Endometrial microvascular endothelial cells (primary cell): ENCODE measurements at regions not wholly inside any gene's neighbourhood (a gene's known extent, or its start where the extent isn't known, plus 50 kb on each side); places are given as distances from the start of the nearest gene placed in this dataset.

Experiments used
- in situ Hi-C: cut with HindIII; loops from 2 replicates; pipeline ENCODE4 v1.10.0; 2017; ENCODE audit warnings: low sequenced_read_pairs, low pct_unique_long_range_greater_than_20kb; ENCODE audit errors: inconsistent ontology term

DNA sequence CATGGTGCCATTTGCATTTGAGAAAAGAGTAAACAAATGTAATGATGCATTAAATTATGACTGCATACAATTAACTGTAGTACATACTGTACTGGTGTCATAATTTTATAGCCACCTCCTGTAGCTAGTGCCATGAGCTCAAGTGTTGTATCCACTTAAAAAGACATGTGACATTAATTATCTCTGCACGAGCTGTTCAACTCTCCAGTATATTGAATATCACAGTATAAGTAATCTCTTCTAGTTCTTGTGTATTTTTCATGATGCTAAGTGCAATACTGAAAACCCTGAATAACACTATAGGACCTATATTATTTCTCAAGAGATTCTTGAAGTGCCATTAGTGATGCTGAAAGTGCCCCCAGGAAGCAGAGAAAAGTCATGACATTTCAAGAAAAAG lies 387.3 kb downstream of the PCDH17 start:
- in situ Hi-C loops = no loop called here

DNA sequence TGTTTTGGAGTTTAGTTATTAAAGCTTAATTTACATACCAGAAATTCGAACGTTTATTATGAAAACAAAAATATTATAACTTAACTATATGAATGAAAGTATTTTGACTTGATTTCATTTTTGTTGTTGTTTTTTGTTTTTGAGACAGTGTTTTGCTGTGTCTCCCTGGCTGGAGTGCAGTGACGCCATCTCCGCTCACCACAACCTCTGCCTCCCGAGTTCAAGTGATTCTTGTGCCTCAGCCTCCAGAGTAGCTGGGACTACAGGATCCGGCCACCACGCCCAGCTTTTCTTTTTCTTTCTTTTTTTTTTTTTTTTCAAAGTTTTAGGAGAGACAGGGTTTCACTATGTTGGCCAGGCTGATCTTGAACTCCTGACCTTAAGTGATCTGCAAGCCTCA lies 392.6 kb downstream of the PCDH17 start:
- in situ Hi-C loops = no loop called here

DNA sequence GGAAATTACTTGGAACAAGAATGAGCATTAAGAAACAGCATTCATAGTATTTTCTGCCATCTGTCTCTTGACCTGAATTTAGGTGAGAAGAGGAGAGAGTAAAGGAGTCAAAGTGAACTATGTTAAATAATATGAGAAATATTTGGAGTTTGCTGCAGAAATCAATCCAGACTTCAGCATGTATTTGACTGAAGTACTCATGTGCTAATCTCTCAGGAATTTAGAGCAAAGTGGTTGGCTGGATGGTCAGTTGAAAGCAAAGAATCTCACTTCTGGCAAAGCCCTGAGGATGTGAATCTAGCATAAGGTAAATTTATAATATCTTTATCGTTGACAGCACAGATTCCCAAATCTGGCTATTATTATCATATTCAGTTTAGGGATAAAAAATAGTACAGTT lies 394.3 kb downstream of the PCDH17 start:
- in situ Hi-C loops = no loop called here

DNA sequence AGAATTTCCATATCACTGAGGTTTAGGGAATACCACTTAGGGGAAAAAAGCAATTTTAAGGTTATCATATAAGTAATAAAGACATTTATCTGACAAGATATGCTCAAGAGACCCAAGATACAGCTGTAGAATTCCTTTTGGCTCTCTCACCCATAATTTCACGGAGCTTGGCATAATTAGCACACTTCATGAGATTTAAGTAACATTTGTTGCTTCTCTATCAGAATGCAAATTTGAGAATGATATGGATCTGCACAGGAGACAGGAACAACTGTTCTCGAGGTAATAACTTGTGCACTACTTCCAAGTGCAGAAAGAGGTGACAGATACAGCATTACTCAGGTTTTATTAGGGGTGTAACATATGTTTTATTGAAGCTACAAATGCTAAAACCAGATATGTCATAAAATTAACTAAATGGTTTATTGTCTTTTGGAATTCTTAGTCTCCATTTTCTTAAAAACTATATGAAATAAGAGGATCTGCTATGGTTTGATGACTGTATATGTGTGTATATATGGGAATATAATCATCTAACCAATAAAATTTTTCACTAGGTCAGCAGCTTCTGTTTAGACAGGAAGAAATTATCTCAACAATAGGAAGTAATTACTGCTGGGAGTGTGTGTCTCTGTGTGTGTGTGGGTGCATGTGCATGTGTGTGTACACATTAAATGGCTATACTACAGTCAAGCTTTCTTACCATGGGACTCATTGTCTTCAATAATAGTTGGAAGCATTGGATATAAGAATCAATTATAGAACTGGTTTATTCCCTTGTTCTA lies 401.3 kb downstream of the PCDH17 start:
- in situ Hi-C loops = no loop called here

DNA sequence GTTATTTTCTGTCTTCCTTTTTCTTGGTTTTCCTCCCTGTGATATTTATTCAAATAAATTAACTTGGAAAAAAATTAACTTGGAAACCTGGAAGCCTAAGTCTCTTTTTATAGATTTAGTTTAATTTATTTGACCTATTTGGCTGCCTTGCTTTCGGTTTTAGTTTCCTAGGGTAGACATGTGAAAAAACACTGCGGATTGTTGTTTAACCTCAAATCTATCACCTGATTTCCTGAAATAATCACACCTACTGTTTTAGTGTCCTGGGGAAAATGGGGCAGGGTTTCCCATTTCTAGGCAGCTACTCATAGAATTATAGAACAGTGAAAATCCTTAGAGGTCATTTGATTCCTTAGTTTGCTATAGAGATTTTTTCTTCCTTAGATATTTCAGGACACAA lies 412.4 kb downstream of the PCDH17 start:
- in situ Hi-C loops = no loop called here

DNA sequence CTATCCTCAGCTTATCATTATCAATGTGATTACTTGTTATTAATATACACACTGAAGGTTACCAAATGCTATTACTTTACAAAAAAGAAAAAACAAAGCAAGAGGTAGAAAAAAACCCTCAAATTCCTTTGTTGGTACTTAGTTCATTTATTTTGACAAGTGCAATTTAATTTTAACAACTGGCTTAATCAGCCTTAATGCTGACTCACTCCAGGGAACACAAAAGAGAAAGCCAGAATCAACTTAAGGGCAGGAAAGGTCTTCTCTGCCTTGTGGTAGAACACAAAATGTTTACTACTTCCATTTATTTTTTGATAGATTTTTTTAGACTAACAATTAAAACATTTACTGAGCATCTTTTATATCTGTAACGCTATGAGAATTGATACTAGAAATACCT lies 417.1 kb downstream of the PCDH17 start:
- in situ Hi-C loops = no loop called here

DNA sequence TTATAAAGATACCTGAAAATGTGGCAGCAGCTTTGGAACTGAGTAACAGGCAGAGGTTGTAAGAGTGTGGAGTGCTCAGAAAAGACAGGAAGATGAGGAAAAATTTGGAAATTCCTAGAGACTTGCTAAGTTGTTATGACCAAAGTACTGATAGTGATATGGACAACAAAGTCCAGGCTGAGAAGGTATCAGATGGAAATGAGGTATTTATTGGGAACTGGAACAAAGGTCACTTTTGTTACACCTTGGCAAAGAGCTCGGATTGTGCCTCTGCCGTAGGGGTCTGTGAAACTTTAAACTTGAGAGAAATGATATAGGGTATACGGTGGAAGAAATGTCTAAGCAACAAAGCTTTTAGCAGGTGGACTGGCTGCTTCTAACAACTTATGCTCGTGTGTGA lies 419.9 kb downstream of the PCDH17 start:
- in situ Hi-C loops = no loop called here

DNA sequence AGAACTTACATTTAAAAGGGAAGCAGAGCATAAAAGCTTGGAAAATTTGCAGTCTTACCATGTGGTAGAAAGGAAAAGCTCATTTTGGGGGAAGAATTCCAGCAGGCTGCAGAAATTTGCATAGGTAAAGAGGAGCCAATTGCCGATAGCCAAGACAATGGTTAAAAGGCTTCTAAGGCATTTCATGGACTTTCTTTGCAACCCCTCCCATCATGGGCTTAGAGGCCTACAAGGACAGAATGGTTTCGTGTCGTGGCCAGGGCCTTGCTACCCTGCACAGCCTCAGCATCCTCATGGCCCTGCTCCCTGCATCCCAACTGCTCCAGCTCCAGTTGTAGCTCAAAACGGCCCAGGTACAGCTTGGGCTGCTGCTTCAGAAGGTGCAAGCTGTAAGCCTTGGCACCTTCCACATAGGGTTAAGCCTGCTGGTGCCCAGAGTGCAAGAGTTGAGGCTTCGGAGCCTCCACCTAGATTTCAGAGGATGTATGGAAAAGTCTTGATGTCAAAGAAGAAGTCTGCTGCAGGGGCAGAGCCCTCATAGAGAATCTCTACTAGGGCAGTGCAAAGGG lies 420.3 kb downstream of the PCDH17 start:
- in situ Hi-C loops = no loop called here

DNA sequence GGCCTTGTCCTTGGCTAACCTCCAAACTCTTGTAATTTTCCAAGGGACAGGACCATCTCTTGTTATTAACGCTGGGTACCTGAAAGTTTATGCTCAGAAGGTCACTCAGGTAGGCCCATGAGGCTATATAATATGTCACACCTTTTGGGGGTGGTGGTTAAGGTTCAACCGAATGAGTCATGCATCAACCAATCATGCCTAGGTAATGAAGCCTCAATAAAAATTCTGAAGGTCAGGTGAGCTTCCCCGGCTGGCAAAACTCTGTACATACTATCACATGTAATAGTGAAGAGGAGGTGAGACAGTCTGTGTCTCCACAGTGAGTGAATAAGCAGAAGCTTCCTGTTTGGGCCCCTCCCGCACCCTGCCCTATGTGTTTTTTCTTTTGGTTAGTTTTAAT lies 424.9 kb downstream of the PCDH17 start:
- in situ Hi-C loops = no loop called here

DNA sequence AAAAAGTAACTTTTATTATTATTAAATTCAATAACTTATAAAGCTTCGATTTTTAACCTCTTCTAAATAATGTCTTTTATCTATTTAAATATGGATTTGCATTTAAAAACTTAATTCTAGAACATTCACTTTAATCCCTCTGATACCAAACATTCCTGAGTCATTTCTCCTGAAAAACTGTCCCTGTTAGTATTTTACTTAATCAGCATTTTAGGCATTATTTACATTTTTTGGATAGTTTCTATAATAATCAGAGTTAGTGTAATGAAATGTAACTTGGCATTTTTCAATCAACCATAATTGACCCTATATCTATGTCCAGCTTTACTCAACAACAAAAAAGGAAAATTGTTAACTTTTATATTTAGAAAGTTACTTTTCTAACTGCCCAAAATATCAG lies 428.1 kb downstream of the PCDH17 start:
- in situ Hi-C loops = no loop called here

DNA sequence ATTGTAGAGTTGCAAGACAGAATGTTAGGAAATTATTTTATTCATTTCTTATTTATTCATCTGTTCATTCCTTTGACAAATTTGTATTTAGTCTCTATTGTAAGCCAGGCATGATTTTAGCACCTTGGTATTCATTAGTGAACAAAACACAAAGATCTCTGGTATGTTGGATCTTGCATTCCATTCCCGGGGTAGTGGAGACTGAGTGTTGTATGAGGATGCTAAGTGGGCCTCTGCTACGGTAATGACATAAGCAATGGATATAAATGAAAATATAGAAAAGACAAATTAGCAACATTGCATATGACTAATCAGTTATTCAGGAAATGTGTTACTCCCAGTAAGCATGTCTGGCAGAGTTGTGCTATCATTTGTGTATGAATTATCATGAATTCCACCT lies 449.3 kb downstream of the PCDH17 start:
- in situ Hi-C loops = no loop called here

DNA sequence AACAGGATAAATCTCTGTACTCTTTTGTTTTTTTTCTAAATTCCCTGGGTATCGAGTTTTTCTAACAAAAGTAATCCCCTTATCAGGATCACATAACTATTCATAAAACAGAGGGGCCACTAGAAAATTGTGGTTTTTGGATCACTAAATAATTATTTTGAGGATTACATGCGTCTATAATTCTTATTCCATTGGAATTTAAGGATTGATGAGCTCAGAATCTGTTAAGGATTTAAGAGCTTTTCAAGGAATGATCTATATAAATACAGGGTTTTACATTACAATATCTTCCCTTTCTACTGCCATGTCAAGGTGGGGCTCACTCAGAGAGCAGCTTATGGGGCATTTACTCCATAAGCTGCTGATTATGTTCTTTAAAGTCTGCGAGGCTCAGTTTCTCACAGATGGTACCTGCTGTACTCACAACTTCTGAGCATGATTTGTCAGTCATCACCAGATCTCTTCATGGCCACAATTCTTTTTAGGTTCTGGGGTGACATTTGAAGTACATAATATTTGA lies 449.8 kb downstream of the PCDH17 start:
- in situ Hi-C loops = no loop called here

DNA sequence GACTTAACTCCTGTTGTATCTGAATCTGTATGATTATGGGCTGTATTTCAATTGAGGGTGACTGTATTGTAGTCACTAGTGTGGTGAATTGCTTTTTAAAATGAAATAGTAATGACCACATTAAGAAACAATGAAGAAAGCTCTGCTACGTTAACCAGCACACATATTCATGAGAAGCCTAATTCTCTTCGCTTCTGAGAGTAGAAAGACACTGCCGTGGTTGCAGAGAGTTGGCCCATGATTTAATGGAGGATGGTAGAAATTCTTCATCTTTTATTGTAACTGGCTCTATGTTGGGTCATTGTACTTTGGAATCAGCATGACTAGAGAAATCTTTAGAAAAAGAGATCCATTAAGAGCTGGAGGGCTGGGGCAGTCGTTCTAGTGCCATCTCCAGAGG lies 451.5 kb downstream of the PCDH17 start:
- in situ Hi-C loops = no loop called here

DNA sequence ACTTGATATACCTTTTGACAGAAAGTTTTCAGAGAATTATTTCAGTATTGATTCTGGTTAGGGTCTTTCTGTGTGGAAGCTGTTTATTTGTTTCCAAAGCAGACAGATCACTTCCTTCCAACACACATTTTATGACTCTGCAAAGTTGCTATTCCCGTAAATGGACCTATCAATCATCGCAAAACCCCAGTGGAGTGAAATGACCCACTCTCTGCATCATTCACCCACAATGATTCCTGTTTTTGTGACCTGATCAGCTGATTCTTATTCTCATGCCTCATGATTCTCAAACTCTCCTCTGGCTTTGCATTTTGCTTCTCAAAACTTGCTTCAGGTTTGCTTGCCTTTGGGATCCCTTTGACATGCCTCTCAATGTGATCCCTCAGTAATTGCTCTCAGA lies 453.7 kb downstream of the PCDH17 start:
- in situ Hi-C loops = no loop called here

DNA sequence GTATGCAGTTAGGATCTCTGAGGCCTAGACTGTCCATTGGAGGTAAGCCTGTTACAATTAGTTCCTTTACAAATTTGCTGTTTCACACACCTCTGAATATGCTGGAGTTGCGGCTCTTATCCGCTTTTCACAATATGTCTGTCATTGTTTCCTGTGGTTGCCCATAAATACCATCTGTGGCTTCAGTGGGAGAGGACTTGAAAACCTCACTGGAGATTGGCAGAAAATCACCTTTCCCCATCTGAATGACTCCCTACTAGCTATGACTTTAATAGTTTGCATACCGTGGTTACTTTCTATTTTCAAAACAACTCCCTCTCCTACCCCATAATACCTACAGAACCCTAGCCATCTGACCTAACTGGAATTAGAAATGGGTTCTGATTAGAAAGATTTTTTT lies 454.3 kb downstream of the PCDH17 start:
- in situ Hi-C loops = no loop called here

DNA sequence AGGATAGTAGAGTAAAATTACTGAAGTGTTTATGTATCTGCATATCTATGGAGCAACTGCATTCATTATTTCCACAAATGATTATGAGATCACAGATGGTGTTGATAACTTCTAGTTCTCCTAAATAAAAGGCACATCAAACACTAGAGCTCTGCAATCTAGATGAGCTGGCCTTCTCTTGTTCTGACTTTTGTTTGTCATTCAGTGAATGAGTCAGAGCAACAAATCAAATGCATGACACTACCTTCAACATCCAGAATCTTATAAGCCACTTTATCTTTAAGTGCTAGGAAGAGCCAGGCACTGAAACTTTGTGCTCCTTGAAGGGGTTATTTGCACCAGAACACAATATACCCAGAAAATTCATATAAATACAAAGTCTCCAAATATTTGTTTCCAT lies 456.0 kb downstream of the PCDH17 start:
- in situ Hi-C loops = no loop called here

DNA sequence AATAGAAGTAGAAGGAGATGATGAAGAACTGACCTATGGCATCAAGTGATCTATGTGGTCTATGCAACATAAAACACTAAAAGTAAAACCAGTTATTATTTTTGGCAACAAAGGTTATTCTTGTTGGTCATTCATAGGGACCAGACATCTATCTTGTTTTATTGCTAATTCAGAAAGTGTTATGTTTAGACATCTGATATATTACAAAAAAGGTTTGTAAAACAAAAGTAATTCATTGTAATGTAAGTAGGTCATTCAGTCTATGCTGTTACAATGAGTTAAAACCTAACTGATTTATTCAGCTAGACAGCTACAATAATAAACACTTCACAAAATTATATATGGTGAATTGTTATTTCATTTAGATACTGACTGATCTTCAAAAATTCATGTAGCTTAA lies 461.9 kb downstream of the PCDH17 start:
- in situ Hi-C loops = no loop called here

DNA sequence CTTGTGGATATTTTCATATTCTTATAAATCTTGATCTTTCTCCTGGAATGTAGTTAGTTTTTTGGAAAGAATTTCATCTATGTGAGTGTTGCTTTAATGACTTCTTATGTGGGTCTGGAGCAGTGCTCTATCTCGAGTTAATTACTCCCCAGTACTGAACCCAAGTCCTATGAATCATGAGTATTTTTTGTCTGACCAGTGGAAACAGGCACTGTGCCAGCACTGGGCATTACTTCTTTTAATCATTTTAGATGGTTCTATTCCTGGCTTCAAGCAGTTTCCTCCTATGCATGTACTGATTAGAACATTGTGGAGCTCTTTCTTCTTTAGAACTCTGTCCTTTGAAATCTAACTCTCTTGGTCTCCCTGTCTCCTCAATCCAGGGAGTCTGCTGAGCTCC lies 466.3 kb downstream of the PCDH17 start:
- in situ Hi-C loops = no loop called here

DNA sequence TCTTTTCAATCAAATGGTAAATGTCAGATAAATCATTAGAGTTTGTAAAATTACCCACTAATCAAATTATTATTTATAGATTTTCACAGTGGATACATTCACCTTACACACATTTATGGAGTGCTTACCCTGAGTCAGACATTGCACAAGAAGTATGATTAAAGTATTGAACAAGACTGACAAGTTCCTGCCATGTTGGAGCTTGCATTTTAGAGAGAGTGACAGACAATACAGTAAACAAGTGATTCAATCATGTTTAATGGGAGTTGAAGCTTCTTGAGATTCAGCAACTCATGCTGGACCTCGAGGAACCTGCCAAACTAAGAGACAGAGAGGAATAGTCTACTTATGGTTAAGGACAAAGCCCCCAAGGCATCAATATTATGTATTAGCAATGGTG lies 487.8 kb downstream of the PCDH17 start:
- in situ Hi-C loops = no loop called here

DNA sequence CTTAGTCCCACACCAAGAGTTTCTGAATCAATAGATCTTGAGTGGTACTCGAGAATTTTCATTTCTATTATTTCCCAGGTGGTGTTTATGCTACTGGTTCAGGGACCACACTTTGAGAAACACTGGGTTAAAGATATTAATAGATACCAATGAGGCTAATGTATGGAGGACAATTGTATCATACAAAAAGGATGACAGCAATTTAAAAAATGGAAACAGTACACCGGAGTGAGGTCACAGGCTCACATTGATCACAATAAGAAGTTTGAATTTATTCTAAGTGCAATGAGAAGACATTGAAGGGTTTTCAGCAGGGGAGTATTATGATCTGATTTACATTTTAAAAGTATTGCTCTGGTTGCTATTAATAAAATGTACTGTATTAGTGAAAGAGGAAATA lies 488.3 kb downstream of the PCDH17 start:
- in situ Hi-C loops = no loop called here

DNA sequence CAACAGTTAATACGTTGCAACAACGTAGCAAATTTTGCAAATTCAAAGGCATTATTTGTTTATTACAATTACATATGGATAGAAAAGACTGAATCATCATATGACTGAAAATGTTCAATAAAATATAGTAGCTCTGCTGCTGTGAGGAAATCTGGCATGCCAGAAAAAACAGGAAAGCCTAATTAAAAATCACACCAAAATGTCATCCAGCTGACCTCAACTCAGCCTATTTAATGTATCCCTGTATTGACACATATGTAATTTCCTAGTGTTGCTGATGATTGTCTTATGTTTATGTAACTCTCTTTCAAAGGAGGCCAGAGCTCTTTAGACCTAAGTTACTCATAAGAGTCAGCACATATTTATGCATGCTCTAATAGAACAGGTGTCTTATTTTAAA lies 495.0 kb downstream of the PCDH17 start:
- in situ Hi-C loops = no loop called here
